H9 (cell line): ENCODE measurements at regions not wholly inside any gene's neighbourhood (a gene's known extent, or its start where the extent isn't known, plus 50 kb on each side); places are given as distances from the start of the nearest gene placed in this dataset.

ENCODE experiments used
- DNase-seq: peaks from one replicate; pipeline ENCODE4 v3.0.0-alpha.2; 2017
- H2AFZ ChIP-seq: one replicate; pipeline ENCODE4 v1.6.1; 2013; ENCODE audit warnings: mild to moderate bottlenecking, low read length, control low read depth, moderate library complexity
- H2AK5ac ChIP-seq: 2 replicates; pipeline ENCODE4 v1.6.1; 2013; ENCODE audit warnings: low read length, control low read depth, mixed read lengths; ENCODE audit not compliant: insufficient read length
- H2BK120ac ChIP-seq: one replicate; pipeline ENCODE4 v1.6.1; 2013; ENCODE audit warnings: low read depth, mild to moderate bottlenecking, low read length, control low read depth, inconsistent platforms; ENCODE audit not compliant: poor library complexity, severe bottlenecking
- H2BK12ac ChIP-seq: 2 replicates; pipeline ENCODE4 v1.6.1; 2013; ENCODE audit warnings: low read length, control low read depth, mixed read lengths, low read depth; ENCODE audit not compliant: insufficient read length
- H2BK15ac ChIP-seq: 2 replicates; pipeline ENCODE4 v1.6.1; 2013; ENCODE audit warnings: low read depth, low read length, control low read depth
- H2BK20ac ChIP-seq: one replicate; pipeline ENCODE4 v1.6.1; 2013; ENCODE audit warnings: low read depth, mild to moderate bottlenecking, low read length, control low read depth, inconsistent platforms; ENCODE audit not compliant: poor library complexity, severe bottlenecking
- H2BK5ac ChIP-seq: 2 replicates; pipeline ENCODE4 v1.6.1; 2013; ENCODE audit warnings: low read length, control low read depth, mixed read lengths; ENCODE audit not compliant: insufficient read length
- H3K14ac ChIP-seq: 2 replicates; pipeline ENCODE4 v1.6.1; 2013; ENCODE audit warnings: low read length, control low read depth; ENCODE audit not compliant: insufficient read depth
- H3K18ac ChIP-seq: 2 replicates; pipeline ENCODE4 v1.6.1; 2013; ENCODE audit warnings: low read depth, mild to moderate bottlenecking, mixed read lengths, low read length, control low read depth; ENCODE audit not compliant: insufficient read length
- H3K23ac ChIP-seq: 2 replicates; pipeline ENCODE4 v1.6.1; 2013; ENCODE audit warnings: low read length, control low read depth, mixed read lengths, low read depth; ENCODE audit not compliant: insufficient read length
- H3K23me2 ChIP-seq: 2 replicates; pipeline ENCODE4 v1.6.1; 2013; ENCODE audit warnings: low read depth, mild to moderate bottlenecking, mixed read lengths, low read length, control low read depth; ENCODE audit not compliant: insufficient read length, poor library complexity, severe bottlenecking
- H3K27ac ChIP-seq: 2 replicates; pipeline ENCODE4 v1.5.1; 2013; ENCODE audit warnings: low read length, control low read depth, mixed read lengths, low read depth; ENCODE audit not compliant: insufficient read length
- H3K27me3 ChIP-seq: 2 replicates; pipeline ENCODE4 v1.6.1; 2013; ENCODE audit warnings: low read length, control low read depth, inconsistent platforms; ENCODE audit not compliant: insufficient read depth
- H3K4ac ChIP-seq: 2 replicates; pipeline ENCODE4 v1.6.1; 2013; ENCODE audit warnings: low read depth, mild to moderate bottlenecking, control low read depth, inconsistent platforms, low read length, moderate library complexity
- H3K4me1 ChIP-seq: 2 replicates; pipeline ENCODE4 v1.6.1; 2013; ENCODE audit warnings: low read length, control low read depth, inconsistent platforms; ENCODE audit not compliant: insufficient read depth
- H3K4me2 ChIP-seq: 2 replicates; pipeline ENCODE4 v1.6.1; 2013; ENCODE audit warnings: low read length, control low read depth, mixed read lengths; ENCODE audit not compliant: insufficient read length, insufficient read depth
- H3K56ac ChIP-seq: 2 replicates; pipeline ENCODE4 v1.6.1; 2013; ENCODE audit warnings: low read depth, mild to moderate bottlenecking, mixed read lengths, low read length, control low read depth; ENCODE audit not compliant: insufficient read length
- H3K79me1 ChIP-seq: 2 replicates; pipeline ENCODE4 v1.6.1; 2013; ENCODE audit warnings: low read depth, mild to moderate bottlenecking, moderate library complexity, low read length, control low read depth, inconsistent platforms; ENCODE audit not compliant: insufficient read depth, poor library complexity, severe bottlenecking
- H3K79me2 ChIP-seq: 2 replicates; pipeline ENCODE4 v1.6.1; 2013; ENCODE audit warnings: low read length, control low read depth, inconsistent platforms; ENCODE audit not compliant: insufficient read depth
- H3K9ac ChIP-seq: 2 replicates; pipeline ENCODE4 v1.6.1; 2013; ENCODE audit warnings: low read length, control low read depth, mixed read lengths; ENCODE audit not compliant: insufficient read length; ENCODE audit errors: extremely low read depth
- H3K9me3 ChIP-seq: one replicate; pipeline ENCODE4 v1.6.1; 2013; ENCODE audit warnings: low read depth, low read length, inconsistent platforms; ENCODE audit not compliant: control insufficient read depth
- H3T11ph ChIP-seq: one replicate; pipeline ENCODE4 v1.6.1; 2013; ENCODE audit warnings: mild to moderate bottlenecking, low read length, control low read depth, inconsistent platforms
- H4K20me1 ChIP-seq: one replicate; pipeline ENCODE4 v1.6.1; 2013; ENCODE audit not compliant: control insufficient read depth, insufficient read length, insufficient read depth
- H4K5ac ChIP-seq: 2 replicates; pipeline ENCODE4 v1.6.1; 2013; ENCODE audit warnings: low read depth, mild to moderate bottlenecking, mixed read lengths, low read length, control low read depth; ENCODE audit not compliant: insufficient read length
- H4K8ac ChIP-seq: replicated peaks from 2 replicates; pipeline ENCODE4 v1.6.1; 2013; ENCODE audit warnings: low read length, control low read depth, mixed read lengths, low read depth; ENCODE audit not compliant: insufficient read length
- H4K91ac ChIP-seq: 2 replicates; pipeline ENCODE4 v1.6.1; 2013; ENCODE audit warnings: low read depth, mild to moderate bottlenecking, moderate library complexity, mixed read lengths, low read length, control low read depth; ENCODE audit not compliant: insufficient read length
- H3K27ac Mint-ChIP-seq, 3 experiments: 2 replicates in 2 of 3; 3 replicates in 1 of 3; pipeline ENCODE4 v1.8.0; 2020 to 2021; ENCODE audit warnings: mixed read lengths in 3 of 3, mild to moderate bottlenecking in 1 of 3, moderate library complexity in 1 of 3
- H3K27me3 Mint-ChIP-seq: 2 replicates; pipeline ENCODE4 v1.8.0; 2021; ENCODE audit warnings: low read depth, mild to moderate bottlenecking, moderate library complexity, mixed read lengths
- H3K36me3 Mint-ChIP-seq, 3 experiments: 2 replicates in 2 of 3; 3 replicates in 1 of 3; pipeline ENCODE4 v1.8.0; 2020 to 2021; ENCODE audit warnings: low read depth in 3 of 3, mixed read lengths in 3 of 3; ENCODE audit not compliant: insufficient read depth in 1 of 3
- H3K4me1 Mint-ChIP-seq, 2 experiments: 2 replicates each; pipeline ENCODE4 v1.8.0; 2020; ENCODE audit warnings: mixed read lengths in 2 of 2
- H3K4me3 Mint-ChIP-seq, 2 experiments: 2 replicates in 1 of 2; 3 replicates in 1 of 2; pipeline ENCODE4 v1.8.0; 2020 to 2021; ENCODE audit warnings: mild to moderate bottlenecking in 2 of 2, mixed read lengths in 2 of 2, moderate library complexity in 1 of 2
- H3K9me3 Mint-ChIP-seq, 2 experiments: 2 replicates in 1 of 2; 3 replicates in 1 of 2; pipeline ENCODE4 v1.8.0; 2020; ENCODE audit warnings: mild to moderate bottlenecking in 2 of 2, mixed read lengths in 2 of 2, moderate library complexity in 1 of 2
- WGBS: extraction: QIAGEN DNeasy Blood & Tissue Kit; methylation state at CpG from one replicate; pipeline ENCODE4 v1.1.7; 2013; ENCODE audit warnings: missing lambda C conversion rate, low lambda C conversion rate, mixed read lengths; ENCODE audit not compliant: insufficient read length; ENCODE audit errors: extremely low coverage; 5-methylcytosine and 5-hydroxymethylcytosine counted together
- TF ChIP-seq, protein P1 (sequence below): fragments of 200-600 bp; sonication (generic); conservative IDR thresholded peaks from 3 replicates; pipeline ENCODE4 v1.8.0; 2021; ENCODE audit warnings: antibody characterized with exemption, mild to moderate bottlenecking

DNA sequence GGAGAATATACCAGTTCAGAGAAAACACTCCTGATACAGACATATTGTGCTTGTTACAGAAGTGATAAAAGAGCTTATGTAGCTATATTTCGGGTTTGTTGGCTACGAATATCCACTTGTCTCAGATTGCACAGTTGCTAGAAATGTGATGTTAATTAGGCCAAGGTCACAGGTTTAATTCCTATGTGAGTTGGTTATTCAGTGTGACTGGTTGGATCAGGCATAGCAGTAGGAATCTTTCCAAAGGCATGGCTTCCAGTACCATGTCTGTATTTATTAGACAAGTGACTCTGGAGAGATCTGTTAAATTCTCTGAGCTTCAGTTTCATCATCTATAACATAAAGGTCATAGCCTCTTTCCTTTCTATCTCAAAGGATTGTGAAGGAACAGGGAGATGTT lies 152.7 kb upstream of the KITLG start:
- Histone ChIP-seq H3K18ac (no peak overlapping the region), H3K56ac (no peak overlapping the region), H3K4me1 (no peaks in the 10 kb centered on the region), H2BK15ac (no peak overlapping the region), H3K79me2 (no peaks in the 10 kb centered on the region), H3T11ph (no peak overlapping the region), H2BK120ac (no peak overlapping the region), H3K23me2 (no peaks in the 10 kb centered on the region), H2BK20ac (no peak overlapping the region), H4K91ac (no peak overlapping the region), H3K4me2 (no peak overlapping the region), H2AK5ac (no peak overlapping the region), H2AFZ (no peak overlapping the region), H3K79me1 (no peaks in the 10 kb centered on the region), H3K9me3 (no peaks in the 10 kb centered on the region), H4K20me1 (no peaks in the 10 kb centered on the region), H3K4ac (no peak overlapping the region), H3K27me3 (no peaks in the 10 kb centered on the region), H2BK5ac (no peak overlapping the region), H2BK12ac (no peak overlapping the region), H3K27ac (no peak overlapping the region), H4K5ac (no peak overlapping the region), H3K14ac (no peak overlapping the region), H4K8ac (no peak overlapping the region), H3K23ac (no peak overlapping the region), H3K9ac (no peak overlapping the region)
- H3K27ac Mint-ChIP-seq, result no peak overlapping the region
- no CpG with 5 or more reads among the region's 2 CpGs for WGBS
- no peak for DNase-seq
- H3K9me3 Mint-ChIP-seq, result no peaks in the 10 kb centered on the region
- TF ChIP-seq, protein P1, sequence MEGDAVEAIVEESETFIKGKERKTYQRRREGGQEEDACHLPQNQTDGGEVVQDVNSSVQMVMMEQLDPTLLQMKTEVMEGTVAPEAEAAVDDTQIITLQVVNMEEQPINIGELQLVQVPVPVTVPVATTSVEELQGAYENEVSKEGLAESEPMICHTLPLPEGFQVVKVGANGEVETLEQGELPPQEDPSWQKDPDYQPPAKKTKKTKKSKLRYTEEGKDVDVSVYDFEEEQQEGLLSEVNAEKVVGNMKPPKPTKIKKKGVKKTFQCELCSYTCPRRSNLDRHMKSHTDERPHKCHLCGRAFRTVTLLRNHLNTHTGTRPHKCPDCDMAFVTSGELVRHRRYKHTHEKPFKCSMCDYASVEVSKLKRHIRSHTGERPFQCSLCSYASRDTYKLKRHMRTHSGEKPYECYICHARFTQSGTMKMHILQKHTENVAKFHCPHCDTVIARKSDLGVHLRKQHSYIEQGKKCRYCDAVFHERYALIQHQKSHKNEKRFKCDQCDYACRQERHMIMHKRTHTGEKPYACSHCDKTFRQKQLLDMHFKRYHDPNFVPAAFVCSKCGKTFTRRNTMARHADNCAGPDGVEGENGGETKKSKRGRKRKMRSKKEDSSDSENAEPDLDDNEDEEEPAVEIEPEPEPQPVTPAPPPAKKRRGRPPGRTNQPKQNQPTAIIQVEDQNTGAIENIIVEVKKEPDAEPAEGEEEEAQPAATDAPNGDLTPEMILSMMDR, result no peak
- H3K36me3 Mint-ChIP-seq, result no peaks in the 10 kb centered on the region
- H3K27me3 Mint-ChIP-seq, result no peaks in the 10 kb centered on the region
- H3K4me3 Mint-ChIP-seq, result no peak overlapping the region
- H3K4me1 Mint-ChIP-seq, result peaks cover 6 to 11% of the 10 kb centered on the region in 2 experiments; a peak in 3 of 4 replicates
